ENCODE measurements at regions not wholly inside any gene's neighbourhood (a gene's known extent, or its start where the extent isn't known, plus 50 kb on each side); places are given as distances from the start of the nearest gene placed in this dataset.

GRCh38 chr18:28469946-28470345 is 293.0 kb upstream of the CDH2 start:
- TF ChIP-seq CTCF (IDR thresholded peaks at IDR 0.05; ENCODE audit: insufficient read depth, low read length), result no peak
- no peak for TF ChIP-seq POLR2AphosphoS5 (IDR thresholded peaks at IDR 0.05; ENCODE audit: low read depth)
- TF ChIP-seq GABPA (IDR thresholded peaks at IDR 0.05; ENCODE audit: low read depth), result no peak
- no peak for TF ChIP-seq REST (IDR thresholded peaks at IDR 0.05; ENCODE audit: insufficient replicate concordance, low read depth)
